Activated CD8-positive, alpha-beta T cell treated with anti-CD3 and anti-CD28 coated beads for 36 hours (primary cell): ENCODE measurements at regions not wholly inside any gene's neighbourhood (a gene's known extent, or its start where the extent isn't known, plus 50 kb on each side); places are given as distances from the start of the nearest gene placed in this dataset.

Source experiments
- ATAC-seq: fragments of 200-7000 bp; cut with Tn5 transposase; one replicate; pipeline ENCODE4 v1.10.0; 2021; ENCODE audit warnings: mild to moderate bottlenecking, moderate library complexity
- CTCF ChIA-PET: fragments of 350-600 bp; sonication (Branson Sonifier 250); formaldehyde crosslinking; loops from one replicate; lab custom pipeline; 2021; ENCODE audit warnings: antibody characterized with exemption; lab: Charles Lee
- POLR2A ChIA-PET: fragments of 350-600 bp; sonication (Branson Sonifier 250); formaldehyde crosslinking; loops from one replicate; lab custom pipeline; 2021; ENCODE audit warnings: antibody characterized with exemption; lab: Charles Lee
- DNase-seq: peaks from one replicate; pipeline ENCODE4 v3.0.0-alpha.2; 2020
- H3K27ac Mint-ChIP-seq: one replicate; pipeline ENCODE4 v1.8.0; 2021; ENCODE audit warnings: mild to moderate bottlenecking, mixed read lengths
- H3K27me3 Mint-ChIP-seq: one replicate; pipeline ENCODE4 v1.8.0; 2021; ENCODE audit warnings: mixed read lengths
- H3K36me3 Mint-ChIP-seq: one replicate; pipeline ENCODE4 v1.8.0; 2021; ENCODE audit warnings: low read depth, mixed read lengths
- H3K4me1 Mint-ChIP-seq: one replicate; pipeline ENCODE4 v1.8.0; 2021; ENCODE audit warnings: low read depth, mixed read lengths
- H3K4me3 Mint-ChIP-seq: one replicate; pipeline ENCODE4 v1.8.0; 2021; ENCODE audit warnings: mild to moderate bottlenecking, moderate library complexity, mixed read lengths
- H3K9me3 Mint-ChIP-seq: one replicate; pipeline ENCODE4 v1.8.0; 2021; ENCODE audit warnings: mixed read lengths
- CTCF ChIP-seq: fragments of 200-600 bp; IDR thresholded peaks from one replicate; pipeline ENCODE4 v1.8.0; 2022; ENCODE audit warnings: antibody characterized with exemption, mild to moderate bottlenecking
- intact Hi-C: fragments of 100-400 bp; cut with micrococcal nuclease; formaldehyde crosslinking; loops from one replicate; pipeline ENCODE4 v1.10.0; 2022

GRCh38 chr9:73549991-73550390 lies 398.3 kb downstream of the ANXA1 start:
- TF ChIP-seq CTCF = no peak
- Mint-ChIP-seq H3K4me3 (no peak overlapping the region), H3K9me3 (peaks cover 4% of the 10 kb centered on the region), H3K27ac (no peak overlapping the region), H3K27me3 (no peaks in the 10 kb centered on the region), H3K36me3 (no peaks in the 10 kb centered on the region), H3K4me1 (no peaks in the 10 kb centered on the region)
- CTCF ChIA-PET = no interaction called here
- intact Hi-C loops = no loop called here
- ATAC-seq (no peak), DNase-seq (no peak)
- POLR2A ChIA-PET = no interaction called here

- no peak overlapping the region for H3K27ac Mint-ChIP-seq
- peaks cover 4% of the 10 kb centered on the region for H3K9me3 Mint-ChIP-seq
- no peak for ATAC-seq
- DNase-seq = no peak
- ChIA-PET CTCF (no interaction called here), POLR2A (no interaction called here)
- intact Hi-C loops = no loop called here
- H3K36me3 Mint-ChIP-seq = no peaks in the 10 kb centered on the region
- H3K4me1 Mint-ChIP-seq = no peaks in the 10 kb centered on the region
- no peak overlapping the region for H3K4me3 Mint-ChIP-seq
- H3K27me3 Mint-ChIP-seq = no peaks in the 10 kb centered on the region
- no peak for TF ChIP-seq CTCF
Observed at GRCh38 chr9:73553295-73553694, 401.6 kb downstream of the ANXA1 start.

- TF ChIP-seq CTCF = no peak
- Mint-ChIP-seq H3K4me3 (no peak overlapping the region), H3K4me1 (no peaks in the 10 kb centered on the region), H3K36me3 (no peaks in the 10 kb centered on the region), H3K9me3 (no peaks in the 10 kb centered on the region), H3K27me3 (no peaks in the 10 kb centered on the region), H3K27ac (no peak overlapping the region)
- DNase-seq = no peak
- intact Hi-C loops = no loop called here
- POLR2A ChIA-PET = no interaction called here
- CTCF ChIA-PET = interaction anchor here (0.9 kb wide), 1 partner anchor 19 kb away, joined by 3 read pairs; no protein-coding TSS in a partner anchor
- no peak for ATAC-seq
Observed at GRCh38 chr9:73558471-73558870, 406.8 kb downstream of the ANXA1 start.

- intact Hi-C loops = no loop called here
- DNase-seq (no peak), ATAC-seq (no peak)
- no peaks in the 10 kb centered on the region for H3K9me3 Mint-ChIP-seq
- no peaks in the 10 kb centered on the region for H3K36me3 Mint-ChIP-seq
- no peak for TF ChIP-seq CTCF
- H3K27ac Mint-ChIP-seq = no peak overlapping the region
- no peak overlapping the region for H3K4me3 Mint-ChIP-seq
- H3K4me1 Mint-ChIP-seq = no peaks in the 10 kb centered on the region
- H3K27me3 Mint-ChIP-seq = no peaks in the 10 kb centered on the region
- POLR2A ChIA-PET = no interaction called here
- CTCF ChIA-PET = no interaction called here
Observed at GRCh38 chr9:73565026-73565425, 413.4 kb downstream of the ANXA1 start.

- Mint-ChIP-seq H3K36me3 (no peaks in the 10 kb centered on the region), H3K27me3 (no peaks in the 10 kb centered on the region), H3K4me3 (no peak overlapping the region), H3K27ac (no peak overlapping the region), H3K9me3 (no peaks in the 10 kb centered on the region), H3K4me1 (no peaks in the 10 kb centered on the region)
- DNase-seq = peak; percentile 3
- TF ChIP-seq CTCF = no peak
- intact Hi-C loops = no loop called here
- no peak for ATAC-seq
- POLR2A ChIA-PET = no interaction called here
- CTCF ChIA-PET = interaction anchor here (0.7 kb wide), 1 partner anchor 365 kb away, joined by 3 read pairs; no protein-coding TSS in a partner anchor
Observed at GRCh38 chr9:73565833-73566465, 414.3 kb downstream of the ANXA1 start.
